Neuronal stem cell (in vitro differentiated cells): ENCODE measurements at regions not wholly inside any gene's neighbourhood (a gene's known extent, or its start where the extent isn't known, plus 50 kb on each side); places are given as distances from the start of the nearest gene placed in this dataset.

Experiments used
- DNase-seq: peaks from one replicate; pipeline ENCODE4 v3.0.0-alpha.2; 2013; ENCODE audit warnings: low spot score
- H2AFZ ChIP-seq: one replicate; pipeline ENCODE4 v1.6.1; 2013; ENCODE audit warnings: mild to moderate bottlenecking, low read length, inconsistent platforms
- H2AK5ac ChIP-seq: 2 replicates; pipeline ENCODE4 v1.6.1; 2013; ENCODE audit warnings: low read depth, mild to moderate bottlenecking, inconsistent platforms, low read length, moderate library complexity, mixed read lengths
- H2BK120ac ChIP-seq: 2 replicates; pipeline ENCODE4 v1.6.1; 2013; ENCODE audit warnings: low read depth, mild to moderate bottlenecking, inconsistent platforms, low read length, moderate library complexity, mixed read lengths
- H2BK12ac ChIP-seq: one replicate; pipeline ENCODE4 v1.6.1; 2013; ENCODE audit warnings: low read length, inconsistent platforms
- H2BK15ac ChIP-seq: 2 replicates; pipeline ENCODE4 v1.6.1; 2013; ENCODE audit warnings: mild to moderate bottlenecking, low read length, inconsistent platforms, mixed read lengths
- H2BK5ac ChIP-seq: one replicate; pipeline ENCODE4 v1.6.1; 2013; ENCODE audit warnings: inconsistent platforms, mild to moderate bottlenecking, low read length, moderate library complexity
- H3K14ac ChIP-seq: one replicate; pipeline ENCODE4 v1.6.1; 2013; ENCODE audit warnings: low read length, inconsistent platforms
- H3K18ac ChIP-seq: 2 replicates; pipeline ENCODE4 v1.6.1; 2013; ENCODE audit warnings: low read length, inconsistent platforms
- H3K23ac ChIP-seq: 2 replicates; pipeline ENCODE4 v1.6.1; 2013; ENCODE audit warnings: low read depth, mild to moderate bottlenecking, mixed read lengths, low read length, inconsistent platforms; ENCODE audit not compliant: poor library complexity
- H3K27ac ChIP-seq: replicated peaks from 3 replicates; pipeline ENCODE4 v1.5.1; 2013; ENCODE audit warnings: low read length, inconsistent platforms
- H3K27me3 ChIP-seq, 3 experiments: 2 replicates each; pipeline ENCODE4 v1.6.1; 2013; ENCODE audit warnings: low read length in 3 of 3, mild to moderate bottlenecking in 2 of 3, inconsistent platforms in 1 of 3, low read depth in 1 of 3, mixed read lengths in 1 of 3, moderate library complexity in 1 of 3; ENCODE audit not compliant: control insufficient read depth in 3 of 3, insufficient read depth in 3 of 3
- H3K36me3 ChIP-seq, 2 donors: replicated peaks in 1 of 2; 2 replicates each; pipeline ENCODE4 v1.6.1; 2013; ENCODE audit warnings: low read length in 2 of 2; ENCODE audit not compliant: control insufficient read depth in 2 of 2, insufficient read depth in 2 of 2
- H3K4ac ChIP-seq: 2 replicates; pipeline ENCODE4 v1.6.1; 2013; ENCODE audit warnings: inconsistent platforms, mild to moderate bottlenecking, low read length, moderate library complexity
- H3K4me1 ChIP-seq, 2 donors: 1 replicate in 1 of 2; 2 replicates in 1 of 2; pipeline ENCODE4 v1.6.1; 2013; ENCODE audit warnings: low read length in 2 of 2, low read depth in 1 of 2; ENCODE audit not compliant: control insufficient read depth in 2 of 2, insufficient read depth in 1 of 2
- H3K4me2 ChIP-seq: one replicate; pipeline ENCODE4 v1.6.1; 2013; ENCODE audit warnings: mild to moderate bottlenecking, low read length, inconsistent platforms; ENCODE audit not compliant: insufficient read depth, poor library complexity, severe bottlenecking
- H3K4me3 ChIP-seq, 2 donors: 2 replicates each; pipeline ENCODE4 v1.5.1; 2013; ENCODE audit warnings: low read length in 2 of 2, mild to moderate bottlenecking in 2 of 2, inconsistent platforms in 1 of 2, moderate library complexity in 1 of 2
- H3K79me1 ChIP-seq: one replicate; pipeline ENCODE4 v1.6.1; 2013; ENCODE audit warnings: low read depth, mild to moderate bottlenecking, inconsistent platforms, low read length, moderate library complexity
- H3K9ac ChIP-seq: one replicate; pipeline ENCODE4 v1.6.1; 2013; ENCODE audit warnings: mild to moderate bottlenecking, low read depth, low read length, inconsistent platforms; ENCODE audit not compliant: poor library complexity
- H3K9me3 ChIP-seq, 2 donors: replicated peaks in 1 of 2; 2 replicates each; pipeline versions ENCODE3 to v1.6.1; 2013; ENCODE audit warnings: low read length in 2 of 2, mild to moderate bottlenecking in 2 of 2, inconsistent platforms in 1 of 2, low read depth in 1 of 2, mixed read lengths in 1 of 2, moderate library complexity in 1 of 2; ENCODE audit not compliant: control insufficient read depth in 2 of 2, insufficient read depth in 1 of 2
- H4K8ac ChIP-seq: one replicate; pipeline ENCODE4 v1.6.1; 2013; ENCODE audit warnings: low read depth, mild to moderate bottlenecking, inconsistent platforms, low read length, moderate library complexity
- H4K91ac ChIP-seq: one replicate; pipeline ENCODE4 v1.6.1; 2013; ENCODE audit warnings: low read length, low read depth, mild to moderate bottlenecking, inconsistent platforms; ENCODE audit not compliant: poor library complexity
- WGBS, 2 donors: extraction: QIAGEN DNeasy Blood & Tissue Kit; methylation state at CpG; one replicate each; pipeline ENCODE4 v1.1.7; 2013; ENCODE audit warnings: missing lambda C conversion rate in 2 of 2, mixed read lengths in 1 of 2; ENCODE audit not compliant: insufficient read length in 2 of 2, insufficient replicate concordance in 1 of 2; ENCODE audit errors: extremely low coverage in 2 of 2; 5-methylcytosine and 5-hydroxymethylcytosine counted together

- Histone ChIP-seq H3K4me2 (no peak overlapping the region), H3K27me3 (no peaks in the 10 kb centered on the region), H3K18ac (no peak overlapping the region), H3K4me1 (no peaks in the 10 kb centered on the region), H2BK5ac (no peak overlapping the region), H2AK5ac (no peak overlapping the region), H2BK120ac (no peak overlapping the region), H4K8ac (no peak overlapping the region), H4K91ac (no peak overlapping the region), H3K23ac (no peak overlapping the region), H2BK15ac (no peak overlapping the region), H2BK12ac (no peak overlapping the region), H2AFZ (no peak overlapping the region), H3K27ac (no peak overlapping the region), H3K4me3 (no peak overlapping the region), H3K4ac (no peak overlapping the region), H3K9me3 (no peaks in the 10 kb centered on the region), H3K9ac (no peak overlapping the region), H3K36me3 (no peaks in the 10 kb centered on the region), H3K79me1 (no peaks in the 10 kb centered on the region), H3K14ac (no peak overlapping the region)
- no CpG with 5 or more reads among the region's 3 CpGs for WGBS, 2 donors
- no peak for DNase-seq
Measured at GRCh38 chr10:52561322-52561721, 211.3 kb downstream of the MBL2 start.

GRCh38 chr10:52563360-52563759 is 209.2 kb downstream of the MBL2 start:
- no peaks in the 10 kb centered on the region for H3K4me1 ChIP-seq
- no peak overlapping the region for H3K18ac ChIP-seq
- no peak for DNase-seq

DNA sequence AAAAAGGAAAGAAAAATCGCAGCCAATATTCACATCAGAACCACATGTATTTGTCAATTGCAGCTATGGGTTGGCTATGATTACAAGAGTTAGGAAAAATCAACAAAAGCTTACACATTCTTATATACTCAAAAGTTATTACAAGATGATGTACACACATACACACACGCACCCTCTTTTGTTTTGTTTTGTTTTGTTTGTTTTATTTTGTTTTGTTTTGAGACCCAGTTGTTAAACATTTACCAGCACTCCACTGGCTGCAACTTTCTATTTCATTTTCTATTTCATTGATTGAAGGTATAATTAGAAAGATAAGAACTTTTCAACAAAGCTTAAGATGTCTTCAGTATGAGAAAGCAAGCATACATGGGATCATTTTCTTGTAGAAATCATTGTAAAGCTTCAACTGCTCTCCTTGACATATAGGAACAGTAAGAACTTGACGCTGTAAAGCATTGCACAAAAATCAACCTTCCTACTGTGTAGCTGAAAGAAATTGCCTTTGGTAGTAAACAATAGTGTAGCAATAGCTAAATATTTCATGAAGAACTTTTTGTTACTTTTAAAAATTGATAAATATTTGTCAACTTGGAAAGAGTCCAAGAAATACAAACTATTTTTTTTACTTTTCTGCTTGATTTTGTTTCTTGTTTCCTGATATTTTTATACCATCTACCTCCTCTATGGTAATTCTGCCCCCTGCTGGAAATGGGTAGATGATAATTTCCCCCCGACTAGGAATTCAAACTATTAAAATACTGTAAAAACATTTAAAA is 205.9 kb downstream of the MBL2 start:
- H3K4me2 ChIP-seq, result no peak overlapping the region
- no peak overlapping the region for H4K8ac ChIP-seq
- H2BK120ac ChIP-seq, result no peak overlapping the region
- no peak overlapping the region for H3K14ac ChIP-seq
- no peak overlapping the region for H4K91ac ChIP-seq
- WGBS, 2 donors, result no CpG with 5 or more reads among the region's 4 CpGs
- H3K4me1 ChIP-seq, result no peaks in the 10 kb centered on the region
- no peak overlapping the region for H2BK12ac ChIP-seq
- DNase-seq, result peak; percentile 2
- H2AFZ ChIP-seq, result no peak overlapping the region
- no peak overlapping the region for H2BK15ac ChIP-seq
- no peak overlapping the region for H3K23ac ChIP-seq
- no peak overlapping the region for H3K18ac ChIP-seq
- no peaks in the 10 kb centered on the region for H3K27me3 ChIP-seq
- no peak overlapping the region for H3K9ac ChIP-seq
- H3K4me3 ChIP-seq, result no peak overlapping the region
- H2AK5ac ChIP-seq, result no peak overlapping the region
- H2BK5ac ChIP-seq, result no peak overlapping the region
- H3K36me3 ChIP-seq, result no peaks in the 10 kb centered on the region
- H3K79me1 ChIP-seq, result no peaks in the 10 kb centered on the region
- no peaks in the 10 kb centered on the region for H3K9me3 ChIP-seq
- no peak overlapping the region for H3K4ac ChIP-seq
- no peak overlapping the region for H3K27ac ChIP-seq

More at GRCh38 chr10:52563360-52563759, 209.2 kb downstream of the MBL2 start:
- Histone ChIP-seq H3K9me3 (no peaks in the 10 kb centered on the region), H3K14ac (no peak overlapping the region), H3K4me2 (no peak overlapping the region), H3K9ac (no peak overlapping the region), H3K79me1 (no peaks in the 10 kb centered on the region), H2BK120ac (no peak overlapping the region), H3K4me3 (no peak overlapping the region), H2AFZ (no peak overlapping the region), H2BK15ac (no peak overlapping the region), H4K91ac (no peak overlapping the region), H3K23ac (no peak overlapping the region), H2BK5ac (no peak overlapping the region), H3K36me3 (no peaks in the 10 kb centered on the region), H2BK12ac (no peak overlapping the region), H3K4ac (no peak overlapping the region), H3K27me3 (no peaks in the 10 kb centered on the region), H2AK5ac (no peak overlapping the region), H4K8ac (no peak overlapping the region), H3K27ac (no peak overlapping the region)
- no CpG with 5 or more reads among the region's 1 CpG for WGBS, 2 donors

GRCh38 chr10:52567247-52567580 is 205.4 kb downstream of the MBL2 start:
- Histone ChIP-seq H4K8ac (no peak overlapping the region), H3K4me1 (no peaks in the 10 kb centered on the region), H3K9me3 (no peaks in the 10 kb centered on the region), H2AK5ac (no peak overlapping the region), H3K14ac (no peak overlapping the region), H3K36me3 (no peaks in the 10 kb centered on the region), H3K79me1 (no peaks in the 10 kb centered on the region), H3K23ac (no peak overlapping the region), H2BK12ac (no peak overlapping the region), H4K91ac (no peak overlapping the region), H2BK5ac (no peak overlapping the region), H3K9ac (no peak overlapping the region), H3K27me3 (no peaks in the 10 kb centered on the region), H3K27ac (no peak overlapping the region), H3K4me3 (no peak overlapping the region), H2AFZ (no peak overlapping the region), H3K18ac (no peak overlapping the region), H3K4ac (no peak overlapping the region), H2BK120ac (no peak overlapping the region), H2BK15ac (no peak overlapping the region), H3K4me2 (no peak overlapping the region)
- WGBS, 2 donors, result no CpG with 5 or more reads among the region's 3 CpGs
- DNase-seq, result no peak
